BE2C (cell line): ENCODE measurements at regions not wholly inside any gene's neighbourhood (a gene's known extent, or its start where the extent isn't known, plus 50 kb on each side); places are given as distances from the start of the nearest gene placed in this dataset.

Experiments used
- DNase-seq: peaks from one replicate; pipeline ENCODE4 v3.0.0-alpha.2; 2020
- H3K27me3 ChIP-seq: fragments of 250-450 bp; sonication (Bioruptor Pico); 2 replicates; pipeline ENCODE4 v1.5.1; 2020; ENCODE audit warnings: mild to moderate bottlenecking
- H3K36me3 ChIP-seq: fragments of 250-450 bp; sonication (Bioruptor Pico); 2 replicates; pipeline ENCODE4 v1.5.1; 2020; ENCODE audit warnings: mild to moderate bottlenecking
- H3K4me1 ChIP-seq: fragments of 250-450 bp; sonication (Bioruptor Pico); 2 replicates; pipeline ENCODE4 v1.5.1; 2020
- H3K4me3 ChIP-seq: 2 replicates; pipeline ENCODE4 v1.5.1; 2011; ENCODE audit warnings: low read depth, low read length
- H3K9me3 ChIP-seq: fragments of 250-450 bp; sonication (Bioruptor Pico); 2 replicates; pipeline ENCODE4 v1.5.1; 2020
- TF ChIP-seq, protein P1 (sequence below): IDR thresholded peaks from 2 replicates; pipeline ENCODE4 v1.5.1; 2012; ENCODE audit warnings: mild to moderate bottlenecking, low read depth, low read length

- DNase-seq: no peak
- TF ChIP-seq, protein P1, sequence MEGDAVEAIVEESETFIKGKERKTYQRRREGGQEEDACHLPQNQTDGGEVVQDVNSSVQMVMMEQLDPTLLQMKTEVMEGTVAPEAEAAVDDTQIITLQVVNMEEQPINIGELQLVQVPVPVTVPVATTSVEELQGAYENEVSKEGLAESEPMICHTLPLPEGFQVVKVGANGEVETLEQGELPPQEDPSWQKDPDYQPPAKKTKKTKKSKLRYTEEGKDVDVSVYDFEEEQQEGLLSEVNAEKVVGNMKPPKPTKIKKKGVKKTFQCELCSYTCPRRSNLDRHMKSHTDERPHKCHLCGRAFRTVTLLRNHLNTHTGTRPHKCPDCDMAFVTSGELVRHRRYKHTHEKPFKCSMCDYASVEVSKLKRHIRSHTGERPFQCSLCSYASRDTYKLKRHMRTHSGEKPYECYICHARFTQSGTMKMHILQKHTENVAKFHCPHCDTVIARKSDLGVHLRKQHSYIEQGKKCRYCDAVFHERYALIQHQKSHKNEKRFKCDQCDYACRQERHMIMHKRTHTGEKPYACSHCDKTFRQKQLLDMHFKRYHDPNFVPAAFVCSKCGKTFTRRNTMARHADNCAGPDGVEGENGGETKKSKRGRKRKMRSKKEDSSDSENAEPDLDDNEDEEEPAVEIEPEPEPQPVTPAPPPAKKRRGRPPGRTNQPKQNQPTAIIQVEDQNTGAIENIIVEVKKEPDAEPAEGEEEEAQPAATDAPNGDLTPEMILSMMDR: no peak
- H3K9me3 ChIP-seq: no peaks in the 10 kb centered on the region
- no peaks in the 10 kb centered on the region for H3K36me3 ChIP-seq
- H3K4me3 ChIP-seq: no peak overlapping the region
- no peaks in the 10 kb centered on the region for H3K4me1 ChIP-seq
- H3K27me3 ChIP-seq: no peaks in the 10 kb centered on the region
Measured at GRCh38 chr6:137782166-137783039, 84.7 kb upstream of the TNFAIP3 start.

GRCh38 chr6:137783710-137784109 lies 83.3 kb upstream of the TNFAIP3 start:
- Histone ChIP-seq H3K36me3 (no peaks in the 10 kb centered on the region), H3K4me3 (no peak overlapping the region), H3K27me3 (no peaks in the 10 kb centered on the region), H3K4me1 (no peaks in the 10 kb centered on the region), H3K9me3 (no peaks in the 10 kb centered on the region)
- TF ChIP-seq, protein P1: no peak
- no peak for DNase-seq

DNA sequence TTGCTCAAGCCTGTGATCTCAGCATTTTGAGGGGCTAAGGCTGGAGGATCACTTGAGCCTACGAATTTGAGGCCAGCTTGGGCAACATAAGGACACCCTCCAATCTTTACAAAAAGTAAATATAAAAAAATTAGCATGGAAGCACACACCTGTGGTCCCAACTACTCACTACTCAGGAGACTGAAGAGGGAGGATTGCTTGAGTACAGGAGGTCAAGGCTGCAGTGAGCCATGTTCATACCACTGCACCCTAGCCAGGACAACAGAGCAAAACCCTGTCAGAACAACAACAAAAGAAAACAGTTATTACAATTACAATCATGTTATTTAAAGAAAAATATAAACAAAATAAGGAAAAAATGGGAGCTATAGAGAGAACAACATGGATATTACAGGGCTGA lies 82.5 kb upstream of the TNFAIP3 start:
- TF ChIP-seq, protein P1: no peak
- Histone ChIP-seq H3K9me3 (no peaks in the 10 kb centered on the region), H3K4me3 (no peak overlapping the region), H3K4me1 (no peaks in the 10 kb centered on the region), H3K27me3 (no peaks in the 10 kb centered on the region), H3K36me3 (no peaks in the 10 kb centered on the region)
- DNase-seq: no peak

DNA sequence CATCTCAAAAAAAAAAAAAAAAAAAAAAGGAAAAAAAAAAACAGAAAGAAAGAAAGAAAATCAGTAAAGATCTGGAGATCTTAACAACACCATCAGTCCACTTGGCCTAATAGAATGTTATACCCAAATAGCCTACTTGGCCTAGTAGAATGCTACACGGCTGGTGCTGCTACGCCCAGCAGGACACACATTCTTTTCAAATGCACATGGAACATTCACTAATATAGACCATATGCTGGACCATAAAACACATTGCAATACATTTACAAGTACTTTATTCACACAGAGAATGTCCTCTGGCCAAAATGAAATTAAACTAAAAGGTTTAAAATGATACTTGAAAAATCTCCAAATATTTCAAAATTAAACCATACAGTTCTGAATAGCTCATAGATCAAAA lies 80.0 kb upstream of the TNFAIP3 start:
- TF ChIP-seq, protein P1: no peak
- H3K4me1 ChIP-seq: no peaks in the 10 kb centered on the region
- no peaks in the 10 kb centered on the region for H3K27me3 ChIP-seq
- H3K36me3 ChIP-seq: no peaks in the 10 kb centered on the region
- no peaks in the 10 kb centered on the region for H3K9me3 ChIP-seq
- no peak for DNase-seq
- H3K4me3 ChIP-seq: no peak overlapping the region

DNA sequence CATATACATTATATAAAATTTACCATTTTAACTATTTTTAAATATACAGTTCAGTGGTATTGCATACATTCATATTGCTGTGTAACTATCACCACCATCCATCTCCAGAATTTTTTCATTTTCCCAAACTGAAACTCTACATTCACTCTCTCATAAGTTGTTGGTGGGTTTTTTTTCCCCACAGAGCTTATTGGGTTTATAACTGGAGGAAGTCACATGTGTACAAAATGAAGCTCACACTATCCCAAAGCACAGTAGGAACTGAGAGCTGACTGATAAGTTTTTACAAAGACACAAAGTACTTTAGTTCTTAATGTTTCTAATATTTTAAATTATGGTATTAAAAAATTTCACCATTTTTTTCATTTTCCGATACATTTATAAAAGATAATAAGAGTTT lies 78.8 kb upstream of the TNFAIP3 start:
- H3K9me3 ChIP-seq: no peaks in the 10 kb centered on the region
- no peaks in the 10 kb centered on the region for H3K4me1 ChIP-seq
- DNase-seq: no peak
- no peaks in the 10 kb centered on the region for H3K36me3 ChIP-seq
- H3K4me3 ChIP-seq: no peak overlapping the region
- no peaks in the 10 kb centered on the region for H3K27me3 ChIP-seq
- TF ChIP-seq, protein P1: no peak
